ENCODE measurements at regions not wholly inside any gene's neighbourhood (a gene's known extent, or its start where the extent isn't known, plus 50 kb on each side); places are given as distances from the start of the nearest gene placed in this dataset.

- no peak for DNase-seq
Measured at GRCh38 chr4:138014590-138015288, 227.4 kb downstream of the SLC7A11 start.

DNA sequence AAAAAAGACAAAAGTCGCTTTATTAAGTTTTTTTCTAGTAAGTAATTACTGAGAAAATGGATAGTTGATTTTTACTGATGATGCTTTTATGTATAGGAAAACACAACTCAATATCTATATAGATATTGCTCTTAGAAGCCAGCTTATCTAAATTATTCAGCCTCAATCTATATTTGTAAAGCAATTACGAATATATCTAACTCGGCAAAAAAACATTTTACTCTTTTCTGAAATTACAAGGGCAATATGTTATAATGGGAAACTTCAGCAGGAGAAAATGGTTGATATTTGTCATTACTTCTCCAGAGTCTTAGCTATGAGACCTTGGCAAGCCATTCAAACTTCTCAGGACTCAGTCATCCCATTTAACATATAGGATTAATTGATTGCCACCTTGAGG is 228.5 kb downstream of the SLC7A11 start:
- no peak for DNase-seq

DNA sequence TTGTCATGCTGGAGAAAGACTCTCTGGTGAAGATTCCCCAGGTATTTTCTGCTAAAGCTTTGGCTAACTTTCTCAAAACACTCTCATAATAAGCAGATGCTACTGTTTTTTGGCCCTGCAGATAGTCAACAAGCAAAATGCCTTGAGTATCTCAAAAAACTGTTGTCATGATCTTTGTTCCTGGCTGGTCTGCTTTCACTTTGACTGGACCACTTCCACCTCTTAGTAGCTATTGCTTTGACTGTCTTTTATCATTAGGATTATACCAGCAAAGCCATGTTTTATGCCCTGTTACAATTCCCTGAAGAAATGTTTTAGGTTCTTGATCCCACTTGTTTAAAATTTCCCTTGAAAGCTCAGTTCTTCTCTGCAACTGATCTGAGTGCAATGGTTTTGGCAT is 231.5 kb downstream of the SLC7A11 start:
- DNase-seq, result no peak

DNA sequence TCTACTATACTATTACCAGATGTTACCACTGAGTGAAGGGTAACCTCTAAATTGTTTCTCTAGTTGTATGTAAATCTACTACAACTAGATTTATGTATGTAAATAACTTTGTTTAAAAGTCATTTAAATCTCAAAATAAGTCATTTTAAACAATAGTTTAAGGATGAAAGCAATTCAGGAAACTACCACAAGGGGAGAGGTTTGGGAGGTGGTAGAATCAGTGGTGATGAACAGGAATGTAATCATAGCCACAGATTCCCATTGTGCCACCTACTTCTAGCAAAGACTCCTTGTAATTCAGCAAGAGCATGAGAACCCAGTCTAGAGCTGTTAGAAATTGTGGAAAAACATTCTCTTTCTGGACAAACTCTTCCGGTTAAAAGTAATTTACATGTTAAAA is 234.6 kb downstream of the SLC7A11 start:
- no peak for DNase-seq

GRCh38 chr4:138005486-138005885 is 236.7 kb downstream of the SLC7A11 start:
- no peak for DNase-seq

DNA sequence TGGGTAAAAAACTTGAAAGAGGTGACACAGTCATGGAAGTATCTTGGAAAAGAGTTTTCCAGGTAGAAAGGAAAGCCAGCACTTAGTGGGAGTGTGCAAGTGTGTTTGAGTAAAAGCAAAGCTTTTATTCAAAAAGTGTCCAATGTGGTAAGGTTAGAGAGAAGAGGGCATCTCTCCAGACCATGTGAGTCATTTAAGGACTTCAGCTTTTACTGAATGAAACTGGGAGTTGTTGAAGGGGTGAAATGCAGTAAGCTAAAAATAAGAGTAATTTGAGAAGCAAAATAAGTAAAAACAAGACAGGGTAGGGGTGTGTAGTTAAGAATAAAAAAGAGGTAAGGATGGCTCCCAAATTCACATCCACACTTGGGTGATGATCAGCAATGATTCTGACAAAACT is 238.9 kb downstream of the SLC7A11 start:
- DNase-seq, result no peak

DNA sequence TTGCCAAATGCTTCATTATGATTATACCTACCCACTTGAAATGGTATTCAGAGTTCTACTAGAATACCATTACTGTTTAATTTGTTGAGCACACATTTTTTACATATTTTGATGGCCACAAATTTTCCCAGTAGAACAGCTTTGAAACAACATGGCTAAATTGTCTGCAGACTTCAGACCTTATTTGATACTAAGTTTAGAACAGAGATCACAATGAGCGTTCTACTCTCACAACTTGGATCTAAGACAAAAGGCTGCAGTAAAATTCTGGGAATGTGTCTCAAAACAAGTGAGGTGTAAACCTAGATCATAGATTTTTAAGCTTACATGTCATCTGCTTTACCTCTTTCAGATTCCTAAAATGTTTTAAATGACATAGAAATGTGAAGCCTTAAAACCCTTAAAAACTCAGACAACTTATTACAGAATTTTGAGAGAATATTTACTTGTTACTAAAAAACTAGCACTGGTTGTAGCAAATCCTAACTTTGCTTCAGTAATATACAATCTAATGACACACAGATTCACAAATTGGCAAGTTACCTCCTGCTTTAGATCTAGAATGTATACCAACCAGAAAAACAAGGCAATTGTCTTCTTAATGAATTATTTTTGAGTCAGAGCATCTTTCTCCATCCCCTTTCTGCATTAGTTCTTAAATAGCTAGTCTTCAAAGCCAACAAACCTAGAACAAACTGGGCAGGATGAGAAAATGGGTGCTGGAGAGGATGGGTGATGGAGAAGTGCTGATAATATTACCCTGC is 243.3 kb downstream of the SLC7A11 start:
- DNase-seq, result no peak

- no peak for DNase-seq
Measured at GRCh38 chr4:137997496-137997895, 244.7 kb downstream of the SLC7A11 start.

DNA sequence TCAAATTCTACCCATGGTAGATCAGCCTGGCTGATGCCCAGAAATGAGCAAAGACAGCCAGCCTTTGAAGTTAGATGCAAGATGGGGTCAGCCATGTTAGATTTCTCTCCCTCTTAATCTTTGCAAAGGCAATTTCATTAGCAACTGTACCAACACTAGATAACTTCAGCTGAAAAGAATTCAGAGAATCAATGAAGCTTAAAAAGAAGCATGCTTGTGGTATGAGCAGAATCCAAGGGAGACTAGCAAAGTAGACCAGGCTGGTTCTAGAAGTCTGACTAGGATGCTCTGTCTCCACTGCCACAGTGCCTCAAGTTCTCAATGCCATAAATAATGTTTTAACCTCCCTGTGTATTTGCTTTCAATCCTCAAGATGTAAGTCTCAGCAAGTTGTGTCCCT is 247.3 kb downstream of the SLC7A11 start:
- no peak for DNase-seq

DNA sequence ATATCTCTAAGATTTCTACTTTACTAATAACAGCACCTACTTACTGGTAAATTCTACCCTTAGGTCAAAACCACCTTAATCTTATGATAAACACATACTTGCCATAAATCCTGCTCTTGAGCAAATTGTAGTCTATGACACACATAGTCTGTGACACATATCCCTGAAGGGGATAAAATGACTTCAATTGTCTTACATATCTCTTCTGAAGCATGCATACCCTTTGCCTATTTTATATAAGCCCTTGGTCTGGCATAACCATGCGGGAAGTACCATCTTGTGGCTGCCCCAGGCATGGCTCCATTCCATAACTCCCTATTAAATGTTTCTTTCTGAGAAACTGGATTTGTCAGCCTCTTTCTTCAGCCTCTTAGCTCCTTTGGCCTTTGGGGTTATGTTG is 248.9 kb downstream of the SLC7A11 start:
- DNase-seq, result no peak

- DNase-seq, result no peak
Measured at GRCh38 chr4:137981277-137981676, 260.9 kb downstream of the SLC7A11 start.

DNA sequence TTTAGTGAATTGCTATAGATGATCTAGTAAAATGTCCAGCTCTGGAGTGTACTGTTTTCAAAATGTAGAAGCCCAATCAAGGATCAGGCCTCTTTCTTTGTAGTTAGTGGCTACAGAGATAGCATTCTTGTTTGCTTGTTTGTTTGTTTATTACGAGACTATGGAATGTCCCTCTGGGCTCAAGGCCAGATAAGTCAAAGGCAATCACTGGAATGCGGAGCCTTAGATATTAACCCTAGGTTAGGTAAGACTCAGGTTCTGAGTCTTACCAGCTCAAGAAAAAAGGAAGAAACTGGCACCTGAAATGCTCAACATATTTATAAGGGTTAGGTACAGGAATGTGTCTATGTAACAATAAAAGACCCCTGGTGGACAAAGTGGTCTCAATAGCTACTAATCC is 261.5 kb downstream of the SLC7A11 start:
- DNase-seq, result no peak

- no peak for DNase-seq
Measured at GRCh38 chr4:137979938-137980337, 262.2 kb downstream of the SLC7A11 start.

DNA sequence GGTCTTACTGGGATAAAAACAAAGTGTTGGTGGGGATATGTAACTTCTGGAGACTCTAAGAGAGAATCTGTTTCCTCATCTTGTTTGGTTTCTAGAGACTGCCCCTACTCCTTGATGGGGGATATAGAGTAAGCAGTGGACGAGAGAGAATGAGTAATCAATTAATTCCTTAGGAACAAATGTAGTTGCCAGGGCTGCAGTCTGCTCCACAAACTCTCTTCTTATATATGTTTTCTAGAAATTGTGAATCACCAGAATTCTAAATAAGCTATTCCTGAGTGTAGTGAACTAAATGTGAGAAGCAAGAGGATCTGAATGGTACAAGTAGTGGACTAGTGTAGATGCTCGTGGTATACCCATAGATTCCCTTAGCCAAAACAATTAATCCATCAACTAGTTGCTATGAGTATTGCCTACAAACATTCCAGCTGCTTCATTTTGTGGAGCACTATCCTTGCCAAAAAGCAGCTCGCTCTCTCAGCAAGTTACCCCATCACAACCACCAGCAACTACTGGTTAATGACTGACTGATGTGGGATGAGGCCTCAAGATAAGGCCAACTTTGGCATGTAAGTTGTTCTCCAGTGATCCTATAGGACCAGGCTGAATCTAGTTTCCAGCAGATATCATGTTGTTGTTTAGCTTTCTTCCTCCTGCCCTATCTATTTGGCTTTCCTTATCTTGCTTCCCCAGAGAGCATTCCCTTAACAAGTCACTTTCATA is 273.0 kb downstream of the SLC7A11 start:
- no peak for DNase-seq

GRCh38 chr4:137967480-137968190 is 274.5 kb downstream of the SLC7A11 start:
- DNase-seq, result no peak

- DNase-seq, result no peak
Measured at GRCh38 chr4:137966504-137966903, 275.6 kb downstream of the SLC7A11 start.

- no peak for DNase-seq
Measured at GRCh38 chr4:137961051-137961438, 281.1 kb downstream of the SLC7A11 start.

- no peak for DNase-seq
Measured at GRCh38 chr4:137960371-137961050, 281.6 kb downstream of the SLC7A11 start.

DNA sequence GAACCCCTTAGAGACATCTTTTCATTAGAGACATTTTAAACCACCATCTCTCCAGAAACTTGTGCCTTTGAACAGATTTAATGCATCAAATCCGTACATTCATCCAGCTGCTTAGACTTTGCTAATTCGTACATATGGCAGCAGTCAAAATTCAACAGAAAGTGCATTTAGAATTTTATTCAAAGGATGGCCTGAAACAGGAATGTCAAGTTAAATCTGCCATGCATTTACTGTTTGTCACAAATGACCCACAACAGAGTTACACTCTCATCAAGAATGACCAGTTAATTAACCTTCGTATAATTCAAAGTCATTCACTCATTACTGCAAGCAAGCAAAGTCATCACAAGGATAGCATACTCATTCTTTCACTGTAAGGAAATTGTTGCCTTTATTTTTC is 284.3 kb downstream of the SLC7A11 start:
- DNase-seq, result no peak

GRCh38 chr4:137956256-137956655 is 285.9 kb downstream of the SLC7A11 start:
- DNase-seq, result no peak

GRCh38 chr4:137955595-137955994 is 286.6 kb downstream of the SLC7A11 start:
- no peak for DNase-seq

DNA sequence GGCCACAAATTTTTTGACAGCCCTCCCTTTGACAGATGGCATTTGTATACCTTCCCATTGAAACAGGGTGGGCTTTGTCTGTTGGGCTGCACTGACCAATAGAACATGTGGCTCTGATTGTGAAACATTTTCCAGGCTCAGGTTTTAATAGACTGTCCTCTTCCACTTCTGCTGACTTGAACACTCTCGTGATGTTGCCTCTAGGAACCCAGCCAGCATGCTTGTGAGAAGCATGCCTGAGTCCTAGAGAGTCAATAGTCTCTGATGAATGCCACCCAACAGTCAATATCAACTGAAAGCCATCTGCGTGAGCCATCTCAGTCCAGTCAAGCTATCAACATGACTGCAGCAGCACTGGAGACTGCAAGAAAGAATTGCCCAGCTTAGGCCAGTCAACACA is 290.0 kb downstream of the SLC7A11 start:
- no peak for DNase-seq

DNA sequence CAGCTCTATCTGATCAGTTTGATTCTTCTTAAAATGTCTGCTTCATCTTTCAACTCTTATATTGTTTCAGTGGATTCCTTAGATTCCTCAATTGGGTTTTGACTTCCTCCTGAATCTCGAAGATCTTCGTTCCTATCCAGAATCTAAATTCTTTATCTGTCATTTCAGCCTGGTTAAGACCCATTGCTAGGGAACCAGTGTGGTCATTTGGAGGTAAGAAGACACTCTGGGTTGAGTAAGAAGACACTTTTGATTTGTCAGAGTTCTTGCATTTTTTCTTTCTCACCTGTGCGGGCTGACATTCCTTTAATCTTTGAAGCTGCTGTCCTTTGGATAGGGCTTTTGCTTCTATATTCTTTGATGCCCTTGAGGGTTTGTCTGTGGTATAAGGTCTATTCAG is 291.9 kb downstream of the SLC7A11 start:
- DNase-seq, result no peak

All from CD4-positive, alpha-beta T cell treated with Interleukin-17A for 1 hour (primary cell).